ENCODE measurements at regions not wholly inside any gene's neighbourhood (a gene's known extent, or its start where the extent isn't known, plus 50 kb on each side); places are given as distances from the start of the nearest gene placed in this dataset.

GRCh38 chr2:215707608-215708007 is 271.7 kb upstream of the FN1 start:
- TF ChIP-seq EZH2phosphoT487 (IDR thresholded peaks at IDR 0.05; ENCODE audit: insufficient read depth, low read depth) (no peak), EZH2 (IDR thresholded peaks at IDR 0.05; ENCODE audit: insufficient read depth, poor library complexity, severe bottlenecking) (no peak)
